HEK293T (cell line): ENCODE measurements at regions not wholly inside any gene's neighbourhood (a gene's known extent, or its start where the extent isn't known, plus 50 kb on each side); places are given as distances from the start of the nearest gene placed in this dataset.

ENCODE experiments used
- CTCF ChIA-PET: fragments of 350-600 bp; formaldehyde crosslinking; extraction: SDS; loops from one replicate; lab custom pipeline; 2021; ENCODE audit warnings: antibody characterized with exemption, inconsistent platforms; lab: Yijun Ruan, JAX
- POLR2A ChIA-PET: fragments of 350-600 bp; formaldehyde crosslinking; extraction: SDS; loops from one replicate; lab custom pipeline; 2020; ENCODE audit warnings: antibody characterized with exemption, inconsistent platforms; lab: Yijun Ruan, JAX
- DNase-seq: peaks from one replicate; pipeline ENCODE4 v3.0.0; 2012; ENCODE audit warnings: mixed read lengths; ENCODE audit errors: extremely low spot score
- ARNT ChIP-seq: fragments of 450-650 bp; IDR thresholded peaks from 2 replicates; pipeline ENCODE4 v1.6.1; 2017; ENCODE audit warnings: mild to moderate bottlenecking
- BHLHE40 ChIP-seq: fragments of 450-650 bp; IDR thresholded peaks from 2 replicates; pipeline ENCODE4 v1.6.1; 2016; ENCODE audit warnings: mild to moderate bottlenecking, moderate library complexity, borderline replicate concordance
- CTBP1 ChIP-seq: fragments of 450-650 bp; IDR thresholded peaks from 2 replicates; pipeline ENCODE4 v1.6.1; 2016; ENCODE audit warnings: borderline replicate concordance
- ELF4 ChIP-seq: fragments of 450-650 bp; IDR thresholded peaks from 2 replicates; pipeline ENCODE4 v1.6.1; 2017; ENCODE audit warnings: antibody characterized with exemption
- FOXA1 ChIP-seq: fragments of 450-650 bp; IDR thresholded peaks from 2 replicates; pipeline ENCODE4 v1.6.1; 2016; ENCODE audit warnings: mild to moderate bottlenecking
- FOXK2 ChIP-seq: fragments of 450-650 bp; IDR thresholded peaks from 2 replicates; pipeline ENCODE4 v1.6.1; 2016; ENCODE audit warnings: mild to moderate bottlenecking
- FOXM1 ChIP-seq: fragments of 450-650 bp; IDR thresholded peaks from 2 replicates; pipeline ENCODE4 v1.6.1; 2017; ENCODE audit warnings: mild to moderate bottlenecking, borderline replicate concordance
- HDGF ChIP-seq: fragments of 450-650 bp; IDR thresholded peaks from 2 replicates; pipeline ENCODE4 v1.6.1; 2017; ENCODE audit warnings: antibody characterized with exemption, borderline replicate concordance
- L3MBTL2 ChIP-seq: fragments of 450-650 bp; conservative IDR thresholded peaks from 2 replicates; pipeline ENCODE4 v1.6.1; 2016; ENCODE audit warnings: mild to moderate bottlenecking
- LEF1 ChIP-seq: fragments of 450-650 bp; IDR thresholded peaks from 2 replicates; pipeline ENCODE4 v1.6.1; 2017; ENCODE audit warnings: mild to moderate bottlenecking, borderline replicate concordance
- NFRKB ChIP-seq: fragments of 450-650 bp; IDR thresholded peaks from 2 replicates; pipeline ENCODE4 v1.6.1; 2016; ENCODE audit warnings: mild to moderate bottlenecking, moderate library complexity
- PKNOX1 ChIP-seq: fragments of 450-650 bp; IDR thresholded peaks from 2 replicates; pipeline ENCODE4 v1.6.1; 2016
- SP1 ChIP-seq: fragments of 450-650 bp; IDR thresholded peaks from 2 replicates; pipeline ENCODE4 v1.6.1; 2017
- SUZ12 ChIP-seq: fragments of 450-650 bp; IDR thresholded peaks from 2 replicates; pipeline ENCODE4 v1.6.1; 2016; ENCODE audit warnings: mild to moderate bottlenecking
- TARDBP ChIP-seq: fragments of 450-650 bp; IDR thresholded peaks from 2 replicates; pipeline ENCODE4 v1.6.1; 2016
- ZNF384 ChIP-seq: fragments of 450-650 bp; IDR thresholded peaks from 2 replicates; pipeline ENCODE4 v1.6.1; 2016

GRCh38 chr15:35757765-35758164 lies 211.8 kb upstream of the DPH6 start:
- ChIA-PET POLR2A (no interaction called here), CTCF (no interaction called here)
- TF ChIP-seq LEF1 (no peak), ELF4 (no peak), HDGF (no peak), CTBP1 (no peak), SUZ12 (no peak), FOXM1 (no peak), L3MBTL2 (no peak), TARDBP (no peak), NFRKB (no peak), BHLHE40 (no peak)
- no peak for DNase-seq

GRCh38 chr15:35764661-35765519 lies 218.9 kb upstream of the DPH6 start:
- ChIA-PET CTCF (no interaction called here), POLR2A (no interaction called here)
- no peak for DNase-seq
- no peak for TF ChIP-seq BHLHE40
- no peak for TF ChIP-seq PKNOX1
- TF ChIP-seq NFRKB: no peak

GRCh38 chr15:35768949-35769348 lies 223.0 kb upstream of the DPH6 start:
- CTCF ChIA-PET: no interaction called here
- DNase-seq: no peak
- TF ChIP-seq ELF4 (no peak), HDGF (no peak), ZNF384 (no peak), FOXM1 (no peak), FOXK2 (no peak), NFRKB (no peak), LEF1 (no peak), TARDBP (no peak), CTBP1 (no peak), L3MBTL2 (no peak), FOXA1 (no peak), PKNOX1 (no peak), BHLHE40 (no peak)
- POLR2A ChIA-PET: no interaction called here

GRCh38 chr15:35769656-35770055 lies 223.7 kb upstream of the DPH6 start:
- CTCF ChIA-PET: no interaction called here
- DNase-seq: no peak
- POLR2A ChIA-PET: no interaction called here
- TF ChIP-seq HDGF (no peak), SP1 (no peak), LEF1 (no peak), ARNT (no peak), FOXA1 (no peak), FOXK2 (no peak), ZNF384 (no peak), SUZ12 (no peak), ELF4 (no peak), PKNOX1 (no peak), TARDBP (no peak), BHLHE40 (no peak), L3MBTL2 (no peak), CTBP1 (no peak), FOXM1 (no peak), NFRKB (no peak)

- DNase-seq: no peak
- CTCF ChIA-PET: no interaction called here
- TF ChIP-seq ARNT (no peak), ZNF384 (no peak), FOXA1 (no peak), HDGF (no peak), FOXK2 (no peak), SUZ12 (no peak), SP1 (no peak), FOXM1 (no peak), NFRKB (no peak), PKNOX1 (no peak), BHLHE40 (no peak), TARDBP (no peak), LEF1 (no peak), L3MBTL2 (no peak), CTBP1 (no peak), ELF4 (no peak)
- POLR2A ChIA-PET: no interaction called here
These were observed 225.9 kb upstream of the DPH6 start for GRCh38 chr15:35771746-35772442.
